GM19238 (cell line): ENCODE measurements at regions not wholly inside any gene's neighbourhood (a gene's known extent, or its start where the extent isn't known, plus 50 kb on each side); places are given as distances from the start of the nearest gene placed in this dataset.

Experiments
- DNase-seq: peaks from one replicate; pipeline ENCODE4 v3.0.0; 2011; ENCODE audit warnings: low spot score; ENCODE audit not compliant: insufficient read length

GRCh38 chr1:36743286-36744005 lies 260.7 kb upstream of the CSF3R start:
- no peak for DNase-seq

GRCh38 chr1:36741066-36741465 lies 258.4 kb upstream of the CSF3R start:
- DNase-seq: no peak

- DNase-seq: no peak
Measured at GRCh38 chr1:36740446-36740845, 257.7 kb upstream of the CSF3R start.

- DNase-seq: no peak
Measured at GRCh38 chr1:36739703-36740289, 257.1 kb upstream of the CSF3R start.

DNA sequence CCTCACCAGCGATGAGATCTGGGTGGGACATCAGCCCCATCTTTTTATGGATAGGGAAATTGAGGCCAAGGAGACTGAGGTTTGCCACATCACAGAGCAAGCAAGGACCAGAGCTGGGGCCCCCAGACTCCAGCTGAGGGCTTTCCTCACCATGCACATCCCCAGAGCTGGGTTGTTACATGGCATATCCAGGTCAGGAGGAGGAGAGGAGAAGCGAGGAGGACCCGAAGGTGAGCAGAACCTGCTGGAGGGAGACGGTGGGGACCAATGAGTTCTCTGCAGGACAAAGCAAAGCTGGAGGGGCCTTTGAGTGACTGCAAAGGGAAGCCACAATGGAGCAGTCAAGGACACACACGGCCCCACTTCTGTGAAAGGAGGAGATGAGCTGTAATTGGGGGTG lies 255.5 kb upstream of the CSF3R start:
- no peak for DNase-seq

DNA sequence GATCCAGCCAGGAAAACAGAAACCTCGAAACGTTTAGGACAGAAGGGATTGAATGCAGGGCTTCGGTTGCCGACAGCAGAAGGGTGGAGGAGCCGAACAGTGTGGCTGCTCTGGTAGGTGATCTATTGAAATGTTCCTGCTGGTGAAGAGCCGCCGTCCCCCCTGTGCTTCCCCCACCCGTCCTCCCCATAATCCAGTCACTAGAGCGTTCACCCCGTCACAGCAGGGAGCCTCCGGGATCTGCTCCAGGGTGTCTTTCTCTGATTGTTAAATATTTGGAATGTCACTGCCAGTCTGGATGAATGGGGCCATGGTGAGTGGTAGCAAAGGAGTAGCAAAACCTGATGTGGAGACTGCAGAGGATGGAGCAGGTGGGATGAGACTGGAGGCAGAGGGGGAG lies 255.1 kb upstream of the CSF3R start:
- DNase-seq: no peak

DNA sequence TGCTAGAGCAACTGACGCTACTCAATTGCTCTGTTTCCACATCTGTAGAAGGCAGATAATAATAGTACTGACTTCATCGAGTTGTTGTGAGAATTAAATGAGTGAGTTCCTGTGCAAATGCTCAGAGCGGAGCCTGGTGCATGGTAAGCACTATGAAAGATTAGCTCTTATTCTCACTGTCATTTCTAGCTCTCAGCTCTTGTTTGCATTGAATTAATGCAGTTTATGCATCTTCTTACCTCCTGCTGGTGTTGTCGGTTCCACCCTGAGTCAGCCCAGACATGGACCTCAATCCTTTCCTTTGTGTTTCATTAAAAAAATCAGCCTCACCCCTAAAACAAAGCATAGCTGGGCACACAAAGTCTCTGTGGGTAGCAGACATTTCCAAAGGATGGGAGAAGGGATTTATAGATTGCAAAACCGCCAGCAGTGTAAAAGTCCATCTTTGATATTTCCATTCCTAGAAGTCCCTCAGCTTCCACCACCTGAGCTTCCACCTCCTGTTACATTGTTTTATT lies 254.4 kb upstream of the CSF3R start:
- no peak for DNase-seq

DNA sequence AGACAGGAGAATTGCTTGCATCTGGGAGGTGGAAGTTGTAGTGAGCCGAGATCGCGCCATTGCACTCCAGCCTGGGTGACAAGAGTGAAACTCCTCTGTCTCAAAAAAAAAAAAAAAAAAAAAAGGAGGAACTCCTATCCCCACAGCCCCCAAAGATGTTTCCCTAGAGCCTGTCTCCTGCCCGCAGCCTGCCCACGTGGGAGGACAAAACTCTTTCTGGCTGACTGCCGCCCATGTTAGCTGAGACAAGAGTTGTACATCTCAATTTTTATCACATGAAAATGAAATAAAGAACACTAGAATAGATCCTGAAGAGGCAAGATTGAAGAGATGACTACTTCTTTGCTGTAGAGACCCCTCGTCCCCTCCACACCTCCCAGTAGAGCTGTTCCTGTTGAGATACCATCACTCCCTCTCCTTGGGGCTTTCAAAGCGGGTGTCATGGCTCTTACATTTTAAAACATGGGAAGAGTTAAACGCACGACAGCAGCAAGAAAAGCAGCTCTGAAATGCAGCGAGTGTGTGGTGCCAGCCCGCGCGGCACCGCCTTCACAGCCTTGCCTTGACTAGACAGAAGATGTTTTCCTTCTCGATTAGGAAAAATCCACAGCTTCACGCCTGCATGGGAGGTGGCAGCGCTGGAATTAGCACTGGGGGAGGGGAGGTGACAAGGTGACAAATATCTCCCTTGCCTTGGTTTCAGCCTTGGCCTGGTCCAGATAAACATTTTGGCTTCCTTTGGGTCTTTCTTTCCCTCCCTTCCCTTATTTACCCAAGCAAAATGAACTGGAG lies 253.4 kb upstream of the CSF3R start:
- no peak for DNase-seq

- no peak for DNase-seq
Measured at GRCh38 chr1:36735436-36735835, 252.7 kb upstream of the CSF3R start.

DNA sequence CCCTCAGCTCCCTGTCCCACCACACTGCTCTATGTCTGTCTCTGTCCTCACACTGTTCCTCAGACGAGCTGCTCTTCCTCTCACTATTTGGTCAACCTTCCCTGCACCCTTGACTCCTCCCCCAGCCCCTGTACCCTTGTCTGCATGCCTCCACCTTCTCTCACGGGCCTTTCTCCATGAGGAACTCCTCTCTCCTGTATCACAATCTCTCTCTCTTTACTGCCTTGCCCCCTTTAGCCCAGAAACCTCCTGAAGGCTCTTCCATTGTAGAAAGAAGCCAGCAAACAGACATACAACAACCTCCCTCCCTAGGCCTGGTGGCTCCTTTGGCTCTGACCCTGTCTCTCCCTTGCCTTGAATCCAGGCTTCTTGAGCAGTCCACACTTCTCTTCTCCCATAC lies 251.6 kb upstream of the CSF3R start:
- DNase-seq: no peak

- no peak for DNase-seq
Measured at GRCh38 chr1:36733748-36734147, 251.0 kb upstream of the CSF3R start.

- DNase-seq: no peak
Measured at GRCh38 chr1:36732015-36732356, 249.3 kb upstream of the CSF3R start.

- DNase-seq: no peak
Measured at GRCh38 chr1:36731226-36732014, 248.7 kb upstream of the CSF3R start.

DNA sequence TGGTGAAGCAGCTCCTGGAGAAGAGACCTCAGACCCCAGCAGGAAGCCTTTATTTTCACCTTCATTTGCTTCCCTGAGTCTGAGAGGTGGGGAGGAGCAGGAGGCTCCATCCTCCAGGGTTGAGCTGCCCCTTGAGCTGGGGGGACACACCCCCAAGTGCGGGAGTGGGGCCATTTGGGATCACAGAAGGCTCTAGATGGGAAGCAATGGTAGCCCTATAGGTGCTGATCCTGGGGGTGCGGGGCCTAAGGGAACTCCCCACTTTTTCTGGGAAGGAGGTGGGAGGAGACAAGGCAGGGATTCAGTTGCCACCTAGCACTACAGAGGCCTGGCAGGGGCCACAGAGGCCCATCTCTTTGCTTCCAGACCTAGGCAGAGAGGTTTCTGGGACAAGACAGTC lies 247.9 kb upstream of the CSF3R start:
- DNase-seq: no peak

- no peak for DNase-seq
Measured at GRCh38 chr1:36729716-36730510, 247.2 kb upstream of the CSF3R start.

DNA sequence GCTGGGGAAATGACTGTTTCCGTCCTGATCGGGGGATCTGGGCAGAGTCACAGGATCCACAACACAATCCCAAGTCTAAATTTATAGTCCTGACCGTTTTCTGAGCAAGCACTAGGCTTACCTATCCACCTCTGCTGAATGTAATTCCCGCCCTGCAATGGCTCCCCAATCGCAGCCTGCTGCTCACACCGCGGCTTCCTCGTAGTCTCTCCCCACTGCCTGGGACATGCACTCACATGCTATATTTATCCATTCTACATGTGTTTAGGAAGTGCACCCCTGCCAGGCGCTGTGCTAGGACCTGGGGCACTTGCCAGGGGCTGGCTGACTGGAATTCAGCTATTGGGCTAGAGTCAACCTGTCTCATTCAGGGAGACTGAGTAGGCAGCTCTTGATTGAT lies 246.6 kb upstream of the CSF3R start:
- no peak for DNase-seq

- DNase-seq: no peak
Measured at GRCh38 chr1:36728846-36729245, 246.1 kb upstream of the CSF3R start.

GRCh38 chr1:36728051-36728450 lies 245.3 kb upstream of the CSF3R start:
- no peak for DNase-seq

- DNase-seq: no peak
Measured at GRCh38 chr1:36725151-36725550, 242.4 kb upstream of the CSF3R start.

- no peak for DNase-seq
Measured at GRCh38 chr1:36723813-36724212, 241.1 kb upstream of the CSF3R start.

GRCh38 chr1:36722871-36723270 lies 240.2 kb upstream of the CSF3R start:
- DNase-seq: no peak
